RWPE2 (cell line): ENCODE measurements at regions not wholly inside any gene's neighbourhood (a gene's known extent, or its start where the extent isn't known, plus 50 kb on each side); places are given as distances from the start of the nearest gene placed in this dataset.
A peak's percentile ranks its signal among the peaks of the same experiment; 100 is the strongest.

ENCODE experiments used
- ATAC-seq: fragments of 200-7000 bp; cut with Tn5 transposase; 3 replicates; pipeline ENCODE4 v1.9.1; 2021; ENCODE audit warnings: low read depth
- DNase-seq: peaks from one replicate; pipeline ENCODE4 v3.0.0-alpha.2; 2020; ENCODE audit warnings: low spot score
- H3K27ac ChIP-seq: fragments of 450-650 bp; 2 replicates; pipeline ENCODE4 v1.5.1; 2017; ENCODE audit warnings: mild to moderate bottlenecking; ENCODE audit not compliant: poor library complexity, severe bottlenecking
- H3K27me3 ChIP-seq: fragments of 250-450 bp; sonication (Bioruptor Pico); 2 replicates; pipeline ENCODE4 v1.5.1; 2021; ENCODE audit warnings: mild to moderate bottlenecking, moderate library complexity; ENCODE audit not compliant: insufficient read depth, poor library complexity, severe bottlenecking
- H3K36me3 ChIP-seq: fragments of 250-450 bp; sonication (Bioruptor Pico); 2 replicates; pipeline ENCODE4 v1.5.1; 2020; ENCODE audit warnings: low read depth, mild to moderate bottlenecking, moderate library complexity
- H3K4me1 ChIP-seq: fragments of 250-450 bp; sonication (Bioruptor Pico); 2 replicates; pipeline ENCODE4 v1.5.1; 2021; ENCODE audit warnings: mild to moderate bottlenecking, moderate library complexity; ENCODE audit not compliant: insufficient read depth, poor library complexity, severe bottlenecking
- H3K4me3 ChIP-seq: fragments of 250-450 bp; sonication (Bioruptor Pico); 2 replicates; pipeline ENCODE4 v1.5.1; 2021; ENCODE audit warnings: mild to moderate bottlenecking, moderate library complexity; ENCODE audit not compliant: severe bottlenecking
- H3K9me3 ChIP-seq: fragments of 250-450 bp; sonication (Bioruptor Pico); 2 replicates; pipeline ENCODE4 v1.5.1; 2021; ENCODE audit warnings: mild to moderate bottlenecking, moderate library complexity; ENCODE audit not compliant: severe bottlenecking
- TF ChIP-seq, protein P1 (sequence below): fragments of 450-650 bp; IDR thresholded peaks from one replicate; pipeline ENCODE4 v1.5.1; 2017; ENCODE audit warnings: mild to moderate bottlenecking, moderate library complexity; ENCODE audit not compliant: poor library complexity, severe bottlenecking

GRCh38 chr11:39078465-39078864, 2381.0 kb downstream of the LRRC4C start:
- H3K36me3 ChIP-seq, result no peaks in the 10 kb centered on the region
- no peaks in the 10 kb centered on the region for H3K27me3 ChIP-seq
- H3K4me1 ChIP-seq, result no peaks in the 10 kb centered on the region
- ATAC-seq (no peak), DNase-seq (no peak)
- H3K4me3 ChIP-seq, result no peak overlapping the region
- H3K9me3 ChIP-seq, result no peaks in the 10 kb centered on the region
- TF ChIP-seq, protein P1, sequence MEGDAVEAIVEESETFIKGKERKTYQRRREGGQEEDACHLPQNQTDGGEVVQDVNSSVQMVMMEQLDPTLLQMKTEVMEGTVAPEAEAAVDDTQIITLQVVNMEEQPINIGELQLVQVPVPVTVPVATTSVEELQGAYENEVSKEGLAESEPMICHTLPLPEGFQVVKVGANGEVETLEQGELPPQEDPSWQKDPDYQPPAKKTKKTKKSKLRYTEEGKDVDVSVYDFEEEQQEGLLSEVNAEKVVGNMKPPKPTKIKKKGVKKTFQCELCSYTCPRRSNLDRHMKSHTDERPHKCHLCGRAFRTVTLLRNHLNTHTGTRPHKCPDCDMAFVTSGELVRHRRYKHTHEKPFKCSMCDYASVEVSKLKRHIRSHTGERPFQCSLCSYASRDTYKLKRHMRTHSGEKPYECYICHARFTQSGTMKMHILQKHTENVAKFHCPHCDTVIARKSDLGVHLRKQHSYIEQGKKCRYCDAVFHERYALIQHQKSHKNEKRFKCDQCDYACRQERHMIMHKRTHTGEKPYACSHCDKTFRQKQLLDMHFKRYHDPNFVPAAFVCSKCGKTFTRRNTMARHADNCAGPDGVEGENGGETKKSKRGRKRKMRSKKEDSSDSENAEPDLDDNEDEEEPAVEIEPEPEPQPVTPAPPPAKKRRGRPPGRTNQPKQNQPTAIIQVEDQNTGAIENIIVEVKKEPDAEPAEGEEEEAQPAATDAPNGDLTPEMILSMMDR, result no peak
- no peak overlapping the region for H3K27ac ChIP-seq

DNA sequence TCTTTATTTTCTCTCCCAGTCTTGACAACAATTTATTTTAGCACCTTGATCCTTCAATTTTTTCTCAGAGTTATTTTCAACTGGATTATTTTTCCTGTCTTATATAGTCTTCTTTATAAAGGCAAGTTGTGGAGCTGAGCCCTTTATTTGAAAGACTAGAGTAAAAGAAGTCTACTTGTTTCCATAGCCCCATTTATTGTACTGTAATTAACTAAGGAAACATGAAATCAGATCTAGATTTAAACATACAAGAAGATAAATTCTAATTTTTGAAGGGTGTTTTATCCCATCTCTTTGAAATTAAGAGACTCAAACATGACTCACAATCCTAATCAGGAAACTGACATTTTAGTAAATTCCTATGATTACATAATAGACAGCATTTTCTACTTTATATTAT, 2421.8 kb downstream of the LRRC4C start:
- Histone ChIP-seq H3K36me3 (no peaks in the 10 kb centered on the region), H3K27ac (no peak overlapping the region), H3K27me3 (no peaks in the 10 kb centered on the region), H3K4me1 (no peaks in the 10 kb centered on the region), H3K4me3 (no peak overlapping the region), H3K9me3 (no peaks in the 10 kb centered on the region)
- no peak for DNase-seq
- ATAC-seq, result no peak
- TF ChIP-seq, protein P1, result no peak

DNA sequence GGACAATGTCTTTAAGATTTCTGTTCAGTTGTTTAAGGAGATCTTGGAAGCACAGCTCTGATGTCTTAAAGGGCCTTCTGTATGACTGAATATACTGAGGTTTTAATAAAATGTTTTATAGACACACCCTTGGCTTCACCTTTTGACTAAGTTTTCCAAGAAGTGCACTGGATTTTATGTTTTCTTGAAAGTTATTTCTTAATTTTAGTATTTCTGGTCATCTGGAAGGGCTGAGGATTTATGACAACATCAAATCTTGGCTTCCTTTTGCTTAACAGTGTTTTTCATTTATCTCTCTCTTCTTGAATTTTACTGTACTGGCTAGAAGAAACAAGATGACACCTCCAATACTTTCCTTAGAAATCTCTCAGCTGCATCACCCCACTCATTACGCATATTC, 2423.4 kb downstream of the LRRC4C start:
- Histone ChIP-seq H3K36me3 (no peaks in the 10 kb centered on the region), H3K4me3 (no peak overlapping the region), H3K27me3 (no peaks in the 10 kb centered on the region), H3K27ac (no peak overlapping the region), H3K4me1 (no peaks in the 10 kb centered on the region), H3K9me3 (no peaks in the 10 kb centered on the region)
- DNase-seq (no peak), ATAC-seq (no peak)
- TF ChIP-seq, protein P1, result no peak

DNA sequence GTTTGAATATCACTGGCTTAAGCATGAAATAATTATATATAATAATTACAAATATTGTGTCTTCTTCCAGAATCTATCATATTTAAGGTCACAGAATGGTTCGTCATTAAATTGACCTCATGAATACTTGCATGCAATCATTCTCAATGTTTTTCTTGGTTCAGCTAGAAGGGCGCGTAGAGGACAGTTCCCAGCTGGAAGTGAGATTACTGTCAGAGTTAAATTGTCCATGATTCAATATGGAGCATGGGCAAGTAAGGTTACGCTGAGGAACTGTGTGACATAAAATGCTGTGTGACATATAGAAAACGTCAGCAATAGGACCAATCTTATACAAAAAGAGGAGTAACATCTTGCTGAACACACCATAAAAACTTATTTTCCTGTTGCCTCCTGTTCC, 2423.5 kb upstream of the RAG2 start:
- no peak for DNase-seq
- no peak for ATAC-seq
- Histone ChIP-seq H3K27ac (no peak overlapping the region), H3K9me3 (no peaks in the 10 kb centered on the region), H3K36me3 (no peaks in the 10 kb centered on the region), H3K4me3 (no peak overlapping the region), H3K4me1 (no peaks in the 10 kb centered on the region), H3K27me3 (no peaks in the 10 kb centered on the region)
- TF ChIP-seq, protein P1, result no peak

DNA sequence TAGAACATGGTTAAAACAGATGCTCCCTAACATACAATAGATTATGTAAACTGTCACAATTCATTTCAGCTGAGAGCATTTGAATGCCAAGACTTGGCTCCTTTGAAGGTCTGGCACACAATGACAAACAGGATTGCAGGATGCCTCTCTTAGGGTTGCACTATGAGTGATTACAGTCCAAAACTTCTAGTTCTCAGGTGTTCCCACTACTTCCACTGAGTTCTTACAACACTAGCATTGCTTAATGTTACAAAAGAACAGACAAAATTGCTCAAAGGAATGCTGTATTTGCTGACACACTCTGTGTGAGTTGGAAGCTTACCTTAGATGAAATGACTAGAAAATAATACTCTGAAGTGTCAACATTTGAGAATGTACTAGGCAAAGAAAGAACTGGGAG, 2413.8 kb upstream of the RAG2 start:
- Histone ChIP-seq H3K9me3 (no peaks in the 10 kb centered on the region), H3K27me3 (no peaks in the 10 kb centered on the region), H3K4me1 (peaks cover 3% of the 10 kb centered on the region), H3K27ac (no peak overlapping the region), H3K36me3 (0 out of 2 replicates have a peak, but pooled peaks cover 3% of the 10 kb centered on the region), H3K4me3 (no peak overlapping the region)
- peak; percentile 63 for ATAC-seq
- TF ChIP-seq, protein P1, result no peak
- DNase-seq, result no peak
